ENCODE measurements at regions not wholly inside any gene's neighbourhood (a gene's known extent, or its start where the extent isn't known, plus 50 kb on each side); places are given as distances from the start of the nearest gene placed in this dataset.

DNA sequence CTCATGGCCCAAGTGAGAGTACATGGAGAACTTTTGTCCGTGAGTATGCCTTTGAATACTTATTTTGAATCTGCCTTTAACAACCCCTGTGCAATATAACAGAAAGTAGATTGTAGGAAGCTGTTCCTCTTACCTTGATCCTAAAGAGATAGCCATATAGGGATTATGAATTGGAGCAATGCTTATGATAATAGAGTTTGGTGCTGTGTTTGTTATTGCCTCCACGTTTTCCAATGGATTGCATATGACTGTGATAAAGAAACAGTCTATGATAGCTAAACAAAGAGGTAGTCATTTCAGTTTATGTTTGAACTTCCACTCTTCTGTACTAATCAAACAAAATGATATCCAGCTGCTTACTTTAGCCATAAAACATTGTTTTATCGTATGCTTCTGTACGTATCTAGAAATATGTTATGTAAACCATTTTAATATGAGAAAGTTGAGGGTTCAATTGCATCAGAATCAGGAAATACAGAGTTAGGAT, 199.6 kb upstream of the RGMB start:
- no peak for DNase-seq

DNA sequence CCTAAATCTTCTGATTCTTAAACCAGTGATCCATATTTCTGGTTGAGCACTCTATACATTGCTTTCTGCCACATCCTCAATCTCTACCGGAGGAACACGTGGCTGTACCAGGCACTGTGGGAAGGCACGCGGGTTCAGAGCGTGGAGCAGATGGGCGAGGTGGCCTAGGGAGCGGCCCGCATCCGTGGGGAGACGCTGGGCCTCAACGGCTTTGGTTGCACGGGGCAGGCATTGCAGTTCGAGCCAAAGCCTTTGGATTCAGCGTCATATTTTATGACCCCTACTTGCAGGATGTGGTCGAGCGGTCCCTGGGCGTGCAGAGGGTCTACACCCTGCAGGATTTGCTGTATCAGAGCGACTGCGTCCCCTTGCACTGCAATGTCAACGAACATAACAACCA, 197.2 kb upstream of the RGMB start:
- DNase-seq = no peak

DNA sequence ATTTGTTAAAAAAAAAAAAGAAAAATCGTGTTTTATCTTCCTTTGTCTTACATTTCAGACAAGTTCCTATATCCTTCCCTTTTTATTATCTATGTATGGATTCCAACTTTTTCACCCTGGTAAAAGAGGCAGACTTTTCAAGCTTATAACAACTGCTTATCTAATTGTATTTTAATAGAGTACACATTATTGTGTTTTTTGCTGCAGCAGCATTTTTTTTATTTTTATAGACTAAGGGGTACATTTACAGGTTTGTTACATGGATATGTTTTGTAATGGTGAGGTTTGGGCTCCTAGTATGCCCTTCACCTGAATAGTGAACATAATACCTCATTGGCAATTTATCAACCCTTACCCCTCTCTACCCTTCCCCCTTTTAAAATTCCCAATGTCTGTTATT, 195.0 kb upstream of the RGMB start:
- no peak for DNase-seq

DNA sequence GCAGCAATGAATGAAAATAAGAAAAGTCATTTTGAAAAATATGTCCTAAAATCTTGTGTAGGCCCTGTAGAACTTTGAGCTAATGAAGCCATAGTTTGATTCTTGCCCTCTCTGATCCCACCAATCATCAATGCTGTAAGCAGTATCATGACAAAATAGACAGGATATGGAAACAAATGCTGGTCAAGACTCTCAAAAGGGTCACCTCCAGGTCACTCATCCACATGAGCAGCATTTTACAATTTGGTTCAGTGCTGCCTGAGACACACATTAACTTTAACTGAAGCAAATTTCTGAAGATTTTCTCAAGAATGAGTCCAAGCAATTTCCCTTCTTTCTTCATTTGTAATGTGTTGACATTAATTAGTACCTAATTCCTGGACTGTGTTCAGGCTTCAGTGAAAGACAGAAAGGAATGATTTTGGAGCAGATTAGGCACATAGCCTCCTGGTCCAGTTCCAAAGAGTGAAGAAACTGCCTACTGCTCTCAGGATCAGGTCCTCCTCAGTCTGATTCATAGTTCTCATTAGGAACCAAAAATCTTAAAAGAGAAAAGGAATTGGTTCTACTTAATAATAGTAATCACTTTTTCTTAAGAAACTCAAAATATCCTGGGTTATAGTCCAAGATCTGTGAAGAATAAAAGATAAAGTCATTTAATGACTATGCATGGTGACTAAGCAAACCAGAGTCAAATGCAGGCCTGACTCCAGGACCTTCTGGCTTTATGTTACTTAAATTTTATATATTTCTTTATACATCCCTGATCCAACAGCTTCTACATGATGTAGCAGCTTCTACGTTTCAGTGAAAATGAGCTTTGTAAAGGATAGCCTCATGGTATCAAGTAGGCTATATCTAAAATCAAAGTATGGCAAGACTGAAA, 192.1 kb upstream of the RGMB start:
- DNase-seq = no peak

DNA sequence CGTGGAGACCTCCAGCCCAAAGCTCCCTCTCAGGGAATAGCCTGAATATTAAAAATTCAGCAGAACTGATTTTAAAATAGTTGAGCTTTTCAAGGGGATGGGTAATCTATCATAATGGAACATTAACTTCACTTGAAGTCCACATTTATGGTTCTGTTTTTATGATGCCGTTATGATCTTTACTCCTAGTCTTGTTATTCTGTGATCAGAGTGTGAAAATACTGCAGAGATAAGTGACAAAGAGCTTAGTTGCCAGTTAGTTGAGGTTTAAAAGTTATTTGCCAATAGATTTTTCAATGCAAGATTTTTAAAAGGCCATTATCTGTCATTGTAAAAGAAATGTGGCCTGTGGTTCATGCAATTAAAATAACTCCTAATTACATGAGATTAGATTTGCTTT, 189.9 kb upstream of the RGMB start:
- DNase-seq = no peak

DNA sequence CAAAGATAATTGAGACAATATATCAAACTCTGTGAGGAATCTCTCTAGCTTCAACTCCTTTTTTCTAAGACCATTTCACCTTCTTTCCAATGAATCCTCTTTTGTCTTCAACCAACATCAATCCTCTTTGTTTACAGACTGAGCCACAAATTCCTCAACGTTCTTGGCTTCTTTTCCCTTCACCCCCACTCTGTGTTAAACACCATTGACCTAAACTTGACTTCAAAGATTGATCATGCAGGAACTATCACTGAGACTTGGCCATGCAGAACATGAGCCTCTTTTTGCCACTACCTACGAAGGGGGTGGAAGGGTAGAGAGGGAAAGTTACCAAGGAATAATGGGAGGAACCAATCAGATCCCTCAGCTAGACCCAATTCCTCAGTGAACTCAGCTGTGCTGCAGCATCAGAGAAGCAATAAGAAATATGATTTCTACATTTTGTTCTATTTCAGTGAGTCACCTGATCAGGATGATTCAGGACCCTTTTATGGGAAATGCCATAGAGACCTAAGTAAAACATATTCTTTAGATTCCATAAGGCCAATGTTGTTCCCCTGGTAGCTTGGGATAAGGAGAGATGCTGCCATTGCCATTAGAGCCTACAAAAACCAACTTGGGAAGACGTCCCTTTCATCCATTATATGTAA, 187.7 kb upstream of the RGMB start:
- no peak for DNase-seq

DNA sequence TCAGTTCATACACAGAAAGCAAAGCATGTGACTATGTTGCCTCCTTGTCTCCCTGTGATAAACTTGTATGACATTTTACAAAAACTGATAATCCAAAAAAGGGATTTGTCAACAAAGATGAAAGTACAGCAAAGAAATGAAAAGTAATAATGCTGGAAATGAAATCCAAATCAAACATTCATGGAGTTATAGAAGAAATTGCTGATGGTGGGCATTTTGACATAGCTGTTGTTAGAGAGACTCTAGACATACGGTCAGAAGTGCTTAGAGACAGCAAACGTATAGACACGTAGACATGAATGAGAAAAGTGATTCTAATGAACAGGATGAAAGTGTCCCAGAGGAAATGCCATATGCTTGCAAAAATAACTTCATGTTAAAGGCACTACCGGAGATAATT, 186.9 kb upstream of the RGMB start:
- DNase-seq = no peak

DNA sequence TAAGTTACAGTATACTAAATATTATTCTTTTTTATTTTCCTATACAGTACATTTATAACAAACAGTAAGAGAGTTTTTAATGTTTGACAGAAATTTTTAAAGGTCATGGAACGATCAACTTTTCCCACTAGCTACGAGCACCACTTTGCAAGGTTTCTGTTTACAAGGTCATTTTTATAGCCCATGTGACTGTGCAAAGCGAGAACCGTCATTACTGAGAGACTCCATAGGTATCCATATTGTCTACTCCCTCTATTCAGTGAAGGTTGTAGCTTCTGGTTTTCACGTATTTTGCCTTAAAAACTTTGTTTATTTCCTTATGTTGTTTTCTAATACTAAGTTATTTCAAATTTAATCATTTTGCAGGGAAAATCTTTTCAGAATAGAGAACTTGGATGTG, 186.3 kb upstream of the RGMB start:
- DNase-seq = no peak

DNA sequence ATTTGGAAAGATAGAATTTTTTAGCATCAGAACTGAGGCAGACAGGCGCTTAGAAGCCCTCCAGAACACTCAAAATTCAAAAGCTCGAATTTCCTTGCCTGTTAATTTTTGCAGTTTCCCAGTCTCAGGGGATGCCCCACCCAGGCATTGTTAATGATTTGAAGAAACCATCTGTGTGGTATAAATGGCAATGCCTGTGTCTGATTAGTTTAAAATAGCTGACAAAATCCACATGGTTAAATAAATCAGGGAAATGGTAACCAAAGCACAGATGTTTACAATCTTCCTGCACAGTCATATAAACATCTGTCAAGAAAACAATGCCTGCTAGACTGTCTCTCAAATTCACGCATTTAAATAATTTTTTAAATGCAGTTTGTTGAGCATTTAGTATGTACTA, 185.2 kb upstream of the RGMB start:
- DNase-seq = no peak

DNA sequence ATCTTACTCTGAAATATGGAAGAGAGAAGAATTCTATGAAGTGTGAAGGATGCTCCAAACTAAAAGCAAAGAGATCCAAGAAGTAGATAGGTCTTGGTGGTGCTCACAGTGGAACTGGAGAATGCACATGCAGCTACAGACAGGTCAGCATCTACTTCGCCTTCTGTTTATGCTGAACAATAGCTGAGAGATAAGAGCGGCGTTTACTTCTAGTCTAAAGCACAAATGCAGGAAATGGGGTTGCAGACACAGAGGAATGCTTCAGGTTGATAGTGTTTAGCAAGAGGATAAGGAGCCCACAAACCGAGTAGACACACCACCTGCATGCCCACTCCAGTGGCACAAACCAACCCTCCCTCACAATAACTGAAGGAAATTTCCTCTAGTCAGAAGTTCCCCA, 180.0 kb upstream of the RGMB start:
- no peak for DNase-seq

DNA sequence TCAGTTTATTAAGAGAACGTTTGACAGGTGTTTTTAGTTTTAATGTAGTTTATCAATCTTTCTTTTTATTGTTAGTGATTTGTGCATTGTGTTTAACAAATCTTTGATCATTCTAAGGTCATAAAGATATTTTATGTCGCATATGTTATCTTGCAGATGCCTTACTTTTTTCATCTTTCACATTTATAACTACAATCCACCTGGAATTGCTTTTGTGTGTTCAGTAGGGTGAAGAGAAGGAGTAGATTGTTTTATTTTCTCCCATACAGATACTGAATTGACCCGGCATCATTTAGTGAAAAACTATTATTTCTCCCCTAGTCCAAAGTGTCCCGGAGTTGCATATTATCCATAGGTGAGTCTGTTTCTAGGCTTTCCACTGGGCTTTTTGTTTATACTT, 179.4 kb upstream of the RGMB start:
- DNase-seq = no peak

DNA sequence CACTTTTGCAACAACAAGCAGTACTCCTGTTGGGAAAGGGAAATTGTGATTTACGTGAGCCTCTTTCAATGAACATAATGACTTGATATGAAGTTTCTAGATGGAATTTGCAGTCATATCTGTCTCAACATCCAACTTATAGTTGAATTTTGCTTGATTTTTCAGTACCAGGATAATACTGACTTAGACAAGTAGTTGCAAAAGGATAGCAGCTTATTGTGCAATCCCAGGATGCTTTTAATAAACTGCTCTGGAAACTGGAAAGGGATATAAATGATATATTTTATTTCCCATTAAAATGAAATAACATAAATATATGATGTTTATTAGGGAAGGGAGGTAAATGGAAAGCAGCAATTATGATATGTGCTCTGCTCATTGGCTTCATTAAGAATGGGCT, 174.4 kb upstream of the RGMB start:
- no peak for DNase-seq

DNA sequence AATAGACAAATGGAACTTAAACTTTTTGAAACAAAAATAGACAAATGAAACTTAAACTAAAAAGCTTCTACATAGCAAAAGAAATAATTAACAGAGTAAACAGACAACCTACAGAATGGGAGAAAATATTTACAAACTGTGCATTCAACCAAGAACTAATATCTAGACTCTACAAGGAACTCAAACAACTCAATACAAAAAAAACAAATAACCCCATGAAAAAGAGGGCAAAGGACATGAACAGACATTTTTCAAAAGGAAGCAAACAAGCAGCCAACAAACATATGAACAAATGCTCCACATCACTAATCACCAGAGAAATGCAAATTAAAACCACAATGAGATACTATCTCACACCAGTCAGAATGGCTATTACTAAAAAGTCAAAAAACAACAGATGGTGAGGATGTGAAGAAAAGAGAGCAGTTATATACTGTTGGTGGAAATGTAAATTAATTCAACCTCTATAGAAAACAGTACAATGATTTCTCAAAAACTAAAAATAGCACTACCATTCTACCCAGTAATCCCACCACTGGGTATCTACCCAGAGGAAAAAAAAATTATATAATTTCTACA, 170.8 kb upstream of the RGMB start:
- no peak for DNase-seq

DNA sequence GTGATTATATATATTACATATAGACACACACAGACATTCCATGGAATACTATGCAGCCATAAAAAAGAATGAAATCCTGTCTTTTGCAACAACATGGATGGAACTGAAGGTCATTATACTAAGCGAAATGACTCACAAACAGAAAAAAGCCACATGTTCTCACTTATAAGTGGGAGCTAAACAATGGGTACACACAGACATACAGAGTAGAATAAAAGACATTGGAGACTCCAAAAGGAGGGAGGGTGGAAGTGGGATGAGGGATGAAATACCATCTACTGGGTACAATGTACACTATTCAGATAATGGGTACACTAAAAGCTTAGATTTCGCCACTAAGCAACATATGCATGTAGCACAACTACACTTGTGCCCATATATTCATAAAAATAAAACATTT, 170.0 kb upstream of the RGMB start:
- DNase-seq = no peak

DNA sequence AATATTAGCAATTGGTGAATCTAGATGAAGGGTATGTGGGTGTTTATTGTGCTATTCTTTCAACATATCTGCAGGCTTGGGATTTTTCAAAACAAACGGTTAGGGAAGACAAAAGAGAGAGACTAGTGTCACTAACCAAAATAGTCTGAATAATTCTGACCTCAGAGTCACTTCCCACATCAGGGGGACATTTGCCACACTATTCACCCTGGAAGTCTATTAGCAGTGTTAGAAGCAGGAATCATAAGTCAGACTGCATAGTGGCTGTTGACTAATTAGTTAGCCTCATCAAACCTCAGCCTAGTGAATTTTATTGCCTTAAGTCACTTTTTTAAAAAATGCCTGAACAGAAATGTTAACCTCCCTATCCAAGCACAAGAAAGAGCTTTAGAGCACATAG, 169.2 kb upstream of the RGMB start:
- DNase-seq = no peak

DNA sequence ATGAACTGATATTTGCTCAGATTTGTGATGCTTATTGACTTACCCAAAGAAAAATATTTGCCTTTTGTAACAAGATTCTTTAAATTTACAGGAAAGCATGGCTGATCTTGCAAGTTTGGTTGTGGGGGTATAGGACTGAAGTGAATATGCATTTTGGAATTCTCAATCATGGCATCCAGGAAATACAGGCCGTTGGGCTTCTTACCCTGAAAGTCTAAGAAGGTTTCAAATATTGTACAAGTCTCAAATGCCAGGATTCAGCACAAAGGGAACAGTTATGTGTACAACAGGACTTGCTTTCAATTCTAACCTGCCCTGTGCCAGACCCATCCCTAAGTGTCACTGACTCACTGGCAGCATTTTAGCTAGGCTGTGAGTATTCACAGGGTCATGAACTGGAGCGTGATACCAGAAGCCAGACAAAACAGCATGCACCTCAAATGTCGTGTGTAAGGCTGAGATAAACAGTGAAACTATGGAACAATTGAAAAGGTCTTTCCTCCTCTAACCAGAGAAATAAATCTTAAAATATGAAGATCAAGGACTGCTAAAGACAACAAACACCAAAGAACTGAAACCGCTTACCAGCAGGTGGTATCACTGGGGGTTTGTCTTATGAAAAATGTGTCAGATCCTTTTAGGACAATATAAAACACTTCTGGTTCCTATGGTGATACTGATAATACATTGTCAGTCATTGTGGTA, 168.6 kb upstream of the RGMB start:
- DNase-seq = no peak

DNA sequence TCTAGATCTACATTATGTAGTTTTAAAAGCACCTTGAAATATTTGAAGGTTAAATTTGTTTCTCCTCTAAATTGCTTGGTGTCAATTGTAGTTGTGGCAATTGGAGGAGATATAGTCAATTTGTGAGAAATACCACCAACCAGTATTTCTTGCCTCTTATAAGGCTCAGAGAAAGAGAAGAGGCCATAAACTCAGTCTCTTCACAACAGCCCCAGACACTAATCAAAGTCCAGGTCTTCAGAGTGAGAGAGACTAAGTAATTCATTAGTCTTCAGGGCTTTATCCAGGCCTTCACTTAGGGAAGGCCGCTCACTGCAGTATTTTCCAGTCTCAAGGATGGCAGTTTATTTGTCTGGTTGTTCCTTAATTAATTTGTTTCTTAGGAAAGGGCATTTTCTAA, 168.0 kb upstream of the RGMB start:
- DNase-seq = no peak

DNA sequence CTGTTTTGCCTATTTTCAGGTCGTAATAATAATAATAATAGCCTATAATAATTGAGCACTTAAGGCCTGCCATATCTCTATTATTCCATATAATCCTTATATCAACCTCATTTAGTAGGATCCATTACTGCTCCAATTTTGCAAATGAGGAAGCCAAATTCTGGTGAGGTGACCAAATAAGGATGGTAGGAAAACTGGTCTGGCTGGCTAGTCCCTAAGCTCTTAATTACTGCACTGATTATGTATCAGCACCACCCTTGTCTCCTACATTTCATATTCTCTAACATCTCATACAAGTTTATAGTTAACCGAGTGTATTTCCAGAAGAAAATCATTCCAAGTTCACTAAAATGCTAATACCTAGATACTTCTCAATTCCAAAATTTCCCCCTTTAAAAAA, 166.5 kb upstream of the RGMB start:
- no peak for DNase-seq

DNA sequence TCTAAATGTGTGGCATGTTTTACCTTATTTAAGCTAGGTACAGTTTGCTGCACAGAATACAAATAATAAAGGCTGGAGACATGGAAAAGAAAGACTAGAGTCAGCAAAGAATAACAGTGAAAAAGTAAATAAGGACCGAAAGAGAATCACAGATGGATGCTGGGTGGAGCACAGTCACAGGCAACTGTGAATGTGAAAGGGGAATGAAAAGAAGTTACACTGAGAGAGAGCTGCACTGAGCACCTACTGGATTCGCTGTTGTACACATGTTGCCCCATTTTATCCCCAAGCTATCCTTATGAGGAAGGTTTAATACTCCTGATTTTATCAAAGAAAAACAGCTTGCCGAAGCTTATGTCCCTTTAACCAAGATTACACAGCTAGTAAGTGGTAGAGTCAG, 165.4 kb upstream of the RGMB start:
- no peak for DNase-seq

DNA sequence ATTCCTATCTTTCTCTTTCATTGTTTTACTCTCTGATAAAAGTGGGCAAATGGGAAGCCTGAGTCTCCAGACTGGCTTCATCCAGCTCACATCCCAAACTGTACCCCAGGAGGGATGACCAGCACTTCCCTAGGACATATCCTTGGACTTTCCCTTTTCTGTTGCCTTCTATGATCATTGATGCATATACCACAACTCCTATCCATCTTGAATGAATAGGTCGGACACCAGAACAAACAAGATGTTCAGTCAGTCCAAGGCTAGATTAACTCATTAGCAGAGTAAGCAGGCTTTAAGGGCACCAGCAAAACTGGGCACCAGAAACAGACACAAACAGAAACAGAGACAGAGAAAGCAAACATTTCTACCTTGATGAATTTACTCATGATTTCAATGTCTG, 159.1 kb upstream of the RGMB start:
- no peak for DNase-seq

DNA sequence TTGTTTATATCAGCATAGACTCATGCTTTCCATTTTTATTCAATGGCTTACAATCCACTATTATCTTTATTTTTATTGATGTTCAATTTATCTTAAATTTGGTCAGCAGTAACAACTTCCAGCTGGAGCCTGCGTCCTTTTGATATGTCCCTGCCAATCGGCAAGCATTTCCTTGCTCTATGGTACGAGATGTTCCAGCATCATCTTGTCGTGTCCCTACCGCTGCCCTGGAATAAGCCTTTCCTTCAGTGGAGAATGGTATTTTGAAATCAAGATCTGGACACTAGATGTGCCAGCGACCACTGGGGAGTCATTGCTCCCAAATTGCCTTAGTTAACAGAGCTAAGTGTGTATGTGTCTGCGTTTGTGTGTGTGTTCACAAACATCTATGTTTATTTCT, 151.6 kb upstream of the RGMB start:
- no peak for DNase-seq

DNA sequence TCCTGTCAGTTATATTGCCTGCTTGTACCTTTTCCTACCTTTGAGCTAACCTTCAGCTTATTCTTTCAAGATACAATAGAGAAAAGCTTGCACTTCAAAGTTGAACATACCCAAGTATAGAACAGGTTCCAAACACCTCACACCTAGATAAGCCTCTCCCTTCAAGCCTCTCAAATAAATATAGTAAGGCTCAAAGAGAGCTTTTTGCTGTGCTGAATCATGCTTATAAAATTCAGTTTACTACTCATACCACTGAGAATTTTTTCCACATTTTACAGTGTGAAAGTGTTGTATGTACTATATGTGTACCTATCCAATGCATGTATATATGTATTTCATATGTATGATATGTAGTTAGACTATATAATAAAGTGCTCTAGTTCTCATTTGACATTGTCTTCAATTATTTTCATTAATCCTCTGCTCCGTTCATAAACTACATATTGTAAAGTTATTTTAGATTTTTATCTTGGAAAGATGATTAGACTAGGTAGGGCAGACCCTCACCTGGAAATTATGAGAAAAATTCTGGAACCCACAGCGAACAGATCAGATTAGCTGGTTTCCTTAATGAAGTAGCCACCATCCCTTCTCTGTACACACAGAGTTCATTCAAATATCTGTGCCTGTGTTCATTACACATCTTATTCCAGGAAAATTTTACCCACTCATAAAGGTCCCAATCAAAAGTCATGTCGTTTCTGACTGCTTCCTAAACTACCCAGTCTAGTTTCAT, 149.2 kb upstream of the RGMB start:
- DNase-seq = no peak

DNA sequence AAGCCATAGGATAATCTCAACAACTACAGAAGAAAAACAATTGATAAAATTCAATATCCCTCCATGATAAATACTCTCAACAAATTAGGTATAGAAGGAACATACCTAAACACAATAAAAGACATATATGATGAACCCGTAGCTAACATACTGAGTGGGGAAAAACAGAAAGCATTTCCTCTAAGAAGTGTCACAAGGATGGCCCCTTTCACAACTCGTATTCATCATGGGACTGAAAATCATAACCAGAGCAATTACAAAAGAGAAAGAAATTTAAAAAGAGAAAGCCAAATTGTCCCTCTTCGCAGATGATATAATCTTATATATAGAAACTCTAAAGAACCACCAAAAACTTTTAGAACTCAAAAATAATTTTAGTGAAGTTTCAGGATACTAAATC, 146.3 kb upstream of the RGMB start:
- DNase-seq = no peak
